IMR-90 (cell line): ENCODE measurements at regions not wholly inside any gene's neighbourhood (a gene's known extent, or its start where the extent isn't known, plus 50 kb on each side); places are given as distances from the start of the nearest gene placed in this dataset.

Experiments used
- ATAC-seq: fragments of 200-7000 bp; cut with Tn5 transposase; 2 replicates; pipeline ENCODE4 v1.9.1; 2020; ENCODE audit warnings: low read depth, mild to moderate bottlenecking, moderate library complexity
- BruUV-seq: library from RNA; stranded (reverse); fragments of 400-500 nt; replicated peaks from 2 replicates; lab custom pipeline; 2021; lab: Mats Ljungman, UMichigan
- CTCF ChIA-PET: fragments of 300-600 bp; formaldehyde crosslinking; extraction: SDS; loops from one replicate; lab custom pipeline; 2021; ENCODE audit warnings: antibody characterized with exemption; lab: Yijun Ruan, JAX
- POLR2A ChIA-PET: fragments of 300-600 bp; sonication (Branson Sonifier 250); formaldehyde crosslinking; loops from one replicate; lab custom pipeline; 2022; ENCODE audit warnings: antibody characterized with exemption; ENCODE audit not compliant: unreplicated experiment; lab: Charles Lee
- DNase-seq: peaks from one replicate; pipeline ENCODE4 v3.0.0; 2013
- H2AFZ ChIP-seq: replicated peaks from 2 replicates; pipeline ENCODE3; 2013; ENCODE audit warnings: low read length, mild to moderate bottlenecking; ENCODE audit not compliant: poor library complexity
- H2AK5ac ChIP-seq: 2 replicates; pipeline ENCODE4 v1.6.1; 2013; ENCODE audit warnings: low read depth, low read length, inconsistent platforms
- H2AK9ac ChIP-seq: replicated peaks from 2 replicates; pipeline ENCODE3; 2013; ENCODE audit warnings: mild to moderate bottlenecking, low read depth, low read length, moderate library complexity; ENCODE audit not compliant: poor library complexity
- H2BK120ac ChIP-seq: 2 replicates; pipeline ENCODE4 v1.6.1; 2013; ENCODE audit warnings: low read depth, low read length, inconsistent platforms
- H2BK15ac ChIP-seq: 3 replicates; pipeline ENCODE4 v1.6.1; 2013; ENCODE audit warnings: low read depth, low read length, inconsistent platforms
- H2BK20ac ChIP-seq: 2 replicates; pipeline ENCODE4 v1.6.1; 2013; ENCODE audit warnings: low read depth, mild to moderate bottlenecking, inconsistent platforms, low read length, moderate library complexity
- H2BK5ac ChIP-seq: 2 replicates; pipeline ENCODE4 v1.6.1; 2013; ENCODE audit warnings: mild to moderate bottlenecking, low read depth, low read length, inconsistent platforms; ENCODE audit not compliant: poor library complexity, severe bottlenecking
- H3K14ac ChIP-seq: replicated peaks from 2 replicates; pipeline ENCODE4 v1.6.1; 2013; ENCODE audit warnings: low read depth, low read length, inconsistent platforms
- H3K18ac ChIP-seq: 2 replicates; pipeline ENCODE4 v1.6.1; 2013; ENCODE audit warnings: low read depth, low read length, control low read depth
- H3K23ac ChIP-seq: 2 replicates; pipeline ENCODE4 v1.6.1; 2013; ENCODE audit warnings: low read depth, low read length, inconsistent platforms
- H3K27ac ChIP-seq: 2 replicates; pipeline ENCODE4 v1.5.1; 2013; ENCODE audit warnings: mild to moderate bottlenecking, control low read depth, low read length; ENCODE audit not compliant: insufficient read depth
- H3K27me3 ChIP-seq: 2 replicates; pipeline ENCODE4 v1.6.1; 2013; ENCODE audit warnings: low read length; ENCODE audit not compliant: control insufficient read depth, insufficient read depth
- H3K36me3 ChIP-seq: 2 replicates; pipeline ENCODE4 v1.6.1; 2013; ENCODE audit warnings: low read length, mixed read lengths; ENCODE audit not compliant: control insufficient read depth, insufficient read depth
- H3K4ac ChIP-seq: 2 replicates; pipeline ENCODE4 v1.6.1; 2013; ENCODE audit warnings: low read depth, low read length, inconsistent platforms
- H3K4me1 ChIP-seq: 2 replicates; pipeline ENCODE4 v1.6.1; 2013; ENCODE audit warnings: low read length, mixed read lengths; ENCODE audit not compliant: control insufficient read depth, insufficient read depth
- H3K4me2 ChIP-seq: 2 replicates; pipeline ENCODE4 v1.6.1; 2013; ENCODE audit warnings: low read depth, mild to moderate bottlenecking, control low read depth, low read length, moderate library complexity
- H3K4me3 ChIP-seq: 2 replicates; pipeline ENCODE4 v1.5.1; 2013; ENCODE audit warnings: low read depth, mild to moderate bottlenecking, control low read depth, low read length, moderate library complexity; ENCODE audit not compliant: insufficient read depth
- H3K56ac ChIP-seq: 2 replicates; pipeline ENCODE4 v1.6.1; 2013; ENCODE audit warnings: low read length, inconsistent platforms; ENCODE audit not compliant: insufficient read depth; ENCODE audit errors: extremely low read depth
- H3K79me1 ChIP-seq, 2 experiments: 2 replicates each; pipeline ENCODE4 v1.6.1; 2013; ENCODE audit warnings: low read length in 2 of 2, inconsistent platforms in 1 of 2, low read depth in 1 of 2
- H3K9ac ChIP-seq: 2 replicates; pipeline ENCODE4 v1.6.1; 2013; ENCODE audit warnings: low read depth, low read length, control low read depth
- H3K9me1 ChIP-seq: 2 replicates; pipeline ENCODE4 v1.6.1; 2013; ENCODE audit warnings: low read length, inconsistent platforms; ENCODE audit not compliant: insufficient read depth
- H3K9me3 ChIP-seq: 2 replicates; pipeline ENCODE4 v1.6.1; 2013; ENCODE audit warnings: low read length; ENCODE audit not compliant: control insufficient read depth, insufficient read depth
- H4K20me1 ChIP-seq: 2 replicates; pipeline ENCODE4 v1.6.1; 2013; ENCODE audit warnings: low read length, inconsistent platforms; ENCODE audit not compliant: insufficient read depth
- H4K5ac ChIP-seq: 2 replicates; pipeline ENCODE4 v1.6.1; 2013; ENCODE audit warnings: mild to moderate bottlenecking, low read depth, low read length, control low read depth
- H4K8ac ChIP-seq, 2 experiments: 2 replicates each; pipeline ENCODE4 v1.6.1; 2013; ENCODE audit warnings: low read depth in 2 of 2, low read length in 2 of 2, control low read depth in 1 of 2, inconsistent platforms in 1 of 2
- H4K91ac ChIP-seq: 2 replicates; pipeline ENCODE4 v1.6.1; 2013; ENCODE audit warnings: low read depth, low read length, inconsistent platforms; ENCODE audit not compliant: insufficient read depth
- CEBPB ChIP-seq: IDR thresholded peaks from 2 replicates; pipeline ENCODE4 v1.6.1; 2012; ENCODE audit warnings: low read depth, low read length, improper control_type of control experiment
- CHD1 ChIP-seq: IDR thresholded peaks from 2 replicates; pipeline ENCODE4 v1.6.1; 2012; ENCODE audit warnings: low read depth, low read length, improper control_type of control experiment
- CTCF ChIP-seq: conservative IDR thresholded peaks from 2 replicates; pipeline ENCODE4 v1.5.1; 2012; ENCODE audit warnings: mild to moderate bottlenecking, low read depth, low read length, improper control_type of control experiment
- ELK1 ChIP-seq: fragments of 150-350 bp; IDR thresholded peaks from 2 replicates; pipeline ENCODE4 v1.6.1; 2016; ENCODE audit warnings: low read depth, mild to moderate bottlenecking, low read length, moderate library complexity, borderline replicate concordance
- FOS ChIP-seq: fragments of 150-350 bp; IDR thresholded peaks from 2 replicates; pipeline ENCODE4 v1.6.1; 2016; ENCODE audit warnings: low read depth, low read length
- MAFK ChIP-seq: IDR thresholded peaks from 2 replicates; pipeline ENCODE4 v1.6.1; 2012; ENCODE audit warnings: low read depth, low read length, improper control_type of control experiment
- MAZ ChIP-seq: IDR thresholded peaks from 2 replicates; pipeline ENCODE4 v1.6.1; 2012; ENCODE audit warnings: low read depth, mild to moderate bottlenecking, low read length, improper control_type of control experiment, moderate library complexity, borderline replicate concordance
- MXI1 ChIP-seq: IDR thresholded peaks from 2 replicates; pipeline ENCODE4 v1.6.1; 2012; ENCODE audit warnings: low read depth, mild to moderate bottlenecking, low read length, moderate library complexity, borderline replicate concordance
- POLR2A ChIP-seq: IDR thresholded peaks from 2 replicates; pipeline ENCODE4 v1.6.1; 2012; ENCODE audit warnings: mild to moderate bottlenecking, low read depth, low read length
- RCOR1 ChIP-seq: IDR thresholded peaks from 2 replicates; pipeline ENCODE4 v1.6.1; 2012; ENCODE audit warnings: mild to moderate bottlenecking, low read length, improper control_type of control experiment; ENCODE audit not compliant: insufficient replicate concordance
- RFX5 ChIP-seq: IDR thresholded peaks from 2 replicates; pipeline ENCODE4 v1.8.0; 2012; ENCODE audit warnings: low read depth, mild to moderate bottlenecking, low read length, moderate library complexity
- SMC3 ChIP-seq: fragments of 150-350 bp; IDR thresholded peaks from 2 replicates; pipeline ENCODE4 v1.6.1; 2016; ENCODE audit warnings: low read depth, mild to moderate bottlenecking, antibody characterized with exemption, low read length, moderate library complexity
- USF2 ChIP-seq: fragments of 150-350 bp; IDR thresholded peaks from 2 replicates; pipeline ENCODE4 v1.6.1; 2017; ENCODE audit warnings: mild to moderate bottlenecking, antibody characterized with exemption, low read length, low read depth
- WGBS, 2 experiments: methylation state at CpG; one replicate each; pipeline versions ENCODE4 v1.1.5 to v1.1.7; 2013; ENCODE audit warnings: missing lambda C conversion rate in 2 of 2; ENCODE audit not compliant: insufficient read length in 1 of 2; ENCODE audit errors: extremely low coverage in 2 of 2; 5-methylcytosine and 5-hydroxymethylcytosine counted together
- dilution Hi-C: fragments of 300-500 bp; cut with HindIII; formaldehyde crosslinking; loops from one replicate; pipeline ENCODE4 v1.14.3; 2018; ENCODE audit warnings: low sequenced_read_pairs; ENCODE audit not compliant: unreplicated experiment
- in situ Hi-C: fragments of 300-500 bp; cut with MboI; formaldehyde crosslinking; loops from 3 replicates; pipeline ENCODE4 v1.14.3; 2019; ENCODE audit warnings: low sequenced_read_pairs, inconsistent platforms, mixed read lengths
- intact Hi-C: fragments of 100-400 bp; cut with micrococcal nuclease; formaldehyde crosslinking; loops from 2 replicates; pipeline ENCODE4 v1.10.0; 2022

- TF ChIP-seq RCOR1 = no peak
Measured at GRCh38 chr7:112937651-112938415, 147.6 kb upstream of the TMEM168 start (continued).

- no peak overlapping the region for H2BK20ac ChIP-seq
- no peak overlapping the region for H2AK9ac ChIP-seq
- H3K27ac ChIP-seq = no peak overlapping the region
- no peak overlapping the region for H3K56ac ChIP-seq
- ChIA-PET CTCF (no interaction called here), POLR2A (no interaction called here)
- H3K18ac ChIP-seq = no peak overlapping the region
- no peak overlapping the region for H3K4me2 ChIP-seq
- no peak overlapping the region for H2AFZ ChIP-seq
- dilution Hi-C loops (no loop called here), intact Hi-C loops (loop anchor here (10.0 kb wide), 1 partner anchor 351 kb away; no protein-coding TSS in a partner anchor), in situ Hi-C loops (no loop called here)
- no peak overlapping the region for H3K14ac ChIP-seq
- peaks cover 4% of the 10 kb centered on the region; the same call in 1 of the 2 replicates for H3K9me1 ChIP-seq
- DNase-seq (no peak), ATAC-seq (no peak)
- no peak overlapping the region for H3K4me3 ChIP-seq
- no peak overlapping the region for H4K5ac ChIP-seq
- H4K91ac ChIP-seq = no peak overlapping the region
- peaks cover 9% of the 10 kb centered on the region; the same call in 1 of the 2 replicates for H4K20me1 ChIP-seq
- H3K9ac ChIP-seq = no peak overlapping the region
- BruUV-seq = no TSS peak
- H3K4me1 ChIP-seq = no peaks in the 10 kb centered on the region
- no peak overlapping the region for H2BK5ac ChIP-seq
- H3K4ac ChIP-seq = no peak overlapping the region
- no peaks in the 10 kb centered on the region for H3K36me3 ChIP-seq
- no peaks in the 10 kb centered on the region for H3K27me3 ChIP-seq
- no peak overlapping the region for H4K8ac ChIP-seq
- H3K23ac ChIP-seq = no peak overlapping the region
- no peak overlapping the region for H2BK120ac ChIP-seq
- H2AK5ac ChIP-seq = no peak overlapping the region
- WGBS, 2 experiments = no CpG with 5 or more reads among the region's 3 CpGs
- no peaks in the 10 kb centered on the region for H3K9me3 ChIP-seq
- H3K79me1 ChIP-seq = peaks cover 21 to 45% of the 10 kb centered on the region in 2 experiments; a peak in 3 of 4 replicates
- no peak overlapping the region for H2BK15ac ChIP-seq
- TF ChIP-seq CTCF (no peak), RCOR1 (no peak), ELK1 (no peak), CEBPB (no peak), POLR2A (no peak), MAFK (no peak), MXI1 (no peak), RFX5 (no peak), CHD1 (no peak), MAZ (no peak), FOS (no peak), SMC3 (no peak), USF2 (no peak)
Measured at GRCh38 chr7:112933598-112933997, 143.4 kb upstream of the TMEM168 start.
